ENCODE measurements at regions not wholly inside any gene's neighbourhood (a gene's known extent, or its start where the extent isn't known, plus 50 kb on each side); places are given as distances from the start of the nearest gene placed in this dataset.
A peak's percentile ranks its signal among the peaks of the same experiment; 100 is the strongest.

DNA sequence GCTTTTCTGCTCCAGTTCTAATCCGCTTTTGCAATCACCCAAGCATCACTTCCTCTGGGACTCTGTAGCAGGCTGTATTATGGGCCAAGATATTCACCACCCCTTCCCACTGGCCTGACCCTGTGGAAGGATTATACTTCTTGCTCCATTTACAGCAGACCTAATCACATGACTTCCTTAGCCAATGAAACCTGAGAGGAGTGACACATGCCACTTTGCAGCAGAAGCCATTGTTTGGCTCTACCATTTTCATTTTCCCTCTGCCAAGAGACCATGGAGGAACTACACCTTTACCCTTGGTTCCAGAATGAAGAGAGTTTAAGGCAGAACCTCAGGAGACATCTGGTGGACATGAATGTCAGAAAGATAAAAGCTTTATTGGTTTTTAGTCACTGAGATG, 134.9 kb upstream of the HSD17B12 start:
- DNase-seq = no peak

GRCh38 chr11:43546561-43547429, 133.7 kb upstream of the HSD17B12 start:
- no peak for DNase-seq

DNA sequence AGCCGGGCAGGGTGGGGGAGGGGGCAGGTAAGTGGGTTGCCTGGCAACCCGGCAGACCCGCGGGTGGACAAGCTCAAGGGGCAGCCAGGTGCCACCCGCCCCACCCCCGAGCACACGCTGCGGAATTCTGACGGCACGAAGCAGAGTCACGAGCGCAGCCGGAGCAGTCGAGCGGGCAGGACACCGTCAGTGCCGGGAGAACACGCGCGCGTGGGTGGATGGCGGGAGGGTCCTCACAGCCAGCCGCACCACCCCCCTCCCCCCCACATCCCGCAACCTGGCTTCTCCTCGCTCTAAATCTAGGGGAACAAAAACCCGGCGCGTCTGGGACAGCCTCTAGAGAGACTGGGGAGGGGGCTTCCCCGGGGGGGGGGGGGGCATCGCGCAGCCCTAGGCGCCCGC, 133.1 kb upstream of the HSD17B12 start:
- no peak for DNase-seq

GRCh38 chr11:43547889-43548381, 132.6 kb upstream of the HSD17B12 start:
- no peak for DNase-seq

GRCh38 chr11:43548916-43549315, 131.6 kb upstream of the HSD17B12 start:
- DNase-seq = no peak

GRCh38 chr11:43549624-43550023, 130.9 kb upstream of the HSD17B12 start:
- DNase-seq = no peak

DNA sequence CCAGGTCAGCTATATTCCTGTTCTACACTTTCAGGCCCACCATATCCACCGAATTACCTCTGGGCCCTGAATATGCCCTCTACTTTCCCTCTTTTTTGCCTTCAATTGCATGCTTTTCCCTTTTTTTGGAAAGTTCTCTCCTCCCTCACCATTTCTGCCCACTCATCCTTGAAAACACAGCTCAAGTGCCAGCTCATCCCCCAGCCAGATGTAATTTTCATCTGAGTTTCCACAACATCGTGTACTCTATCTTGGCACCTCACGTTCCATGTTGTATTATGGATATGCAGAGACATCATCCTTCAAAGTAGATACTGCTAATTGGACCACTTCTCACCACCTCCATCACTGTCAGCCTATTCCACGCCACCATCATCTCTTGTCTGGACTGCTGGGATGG, 129.8 kb upstream of the HSD17B12 start:
- no peak for DNase-seq

DNA sequence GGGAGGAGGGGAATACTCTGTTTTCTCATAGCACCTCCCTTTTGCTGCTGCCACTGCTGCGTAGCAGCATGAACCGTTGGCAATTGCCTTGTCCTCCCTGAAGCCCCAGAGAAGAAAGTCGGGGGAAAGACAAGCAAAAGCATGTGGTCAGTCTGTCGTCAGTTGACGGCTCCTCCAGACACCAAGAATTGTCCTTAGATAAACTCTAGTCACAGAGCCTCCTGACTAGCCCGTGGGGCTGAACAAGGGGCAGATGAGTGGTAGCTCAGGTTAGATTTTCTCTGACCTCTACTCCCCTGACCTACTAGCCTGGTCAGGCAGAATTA, 126.4 kb upstream of the HSD17B12 start:
- no peak for DNase-seq

GRCh38 chr11:43555186-43555585, 125.4 kb upstream of the HSD17B12 start:
- no peak for DNase-seq

DNA sequence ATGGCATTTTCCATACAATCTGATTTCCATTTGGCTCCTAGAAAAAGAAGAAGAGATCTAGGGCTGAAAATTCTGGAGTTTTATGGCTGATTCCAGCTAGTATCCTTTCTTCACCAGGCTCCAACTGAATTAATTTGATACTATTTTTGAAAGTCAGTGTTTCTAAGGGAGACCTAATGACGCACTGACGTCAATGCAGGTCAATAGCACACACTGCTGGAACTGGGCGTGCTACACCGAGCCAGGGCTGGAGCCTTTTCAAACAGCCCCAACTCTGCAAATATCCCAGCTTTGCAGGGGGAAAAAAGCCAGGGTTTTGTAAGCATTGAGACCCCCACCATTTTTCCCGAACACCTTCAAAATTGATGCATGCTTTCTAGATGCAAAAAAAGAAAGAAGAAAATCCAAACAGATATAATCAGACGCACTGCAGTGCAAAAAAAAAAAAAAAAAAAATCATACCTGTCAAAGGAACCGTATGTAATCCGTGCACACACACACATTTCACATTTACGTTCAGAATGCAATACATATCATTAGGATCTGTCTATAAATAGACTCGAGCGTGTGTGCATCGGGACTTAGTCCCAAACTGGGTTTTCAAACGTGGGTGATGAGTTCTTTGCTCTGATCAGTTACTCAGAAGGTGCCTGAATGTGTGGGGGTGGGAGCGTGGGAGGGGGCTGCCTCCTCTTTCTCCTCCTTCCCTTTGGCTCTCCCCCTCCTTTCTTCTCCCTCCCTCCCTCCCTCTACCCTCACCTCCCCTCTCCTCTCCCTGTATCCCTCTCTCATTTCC, 124.5 kb upstream of the HSD17B12 start:
- DNase-seq = peak; percentile 67

DNA sequence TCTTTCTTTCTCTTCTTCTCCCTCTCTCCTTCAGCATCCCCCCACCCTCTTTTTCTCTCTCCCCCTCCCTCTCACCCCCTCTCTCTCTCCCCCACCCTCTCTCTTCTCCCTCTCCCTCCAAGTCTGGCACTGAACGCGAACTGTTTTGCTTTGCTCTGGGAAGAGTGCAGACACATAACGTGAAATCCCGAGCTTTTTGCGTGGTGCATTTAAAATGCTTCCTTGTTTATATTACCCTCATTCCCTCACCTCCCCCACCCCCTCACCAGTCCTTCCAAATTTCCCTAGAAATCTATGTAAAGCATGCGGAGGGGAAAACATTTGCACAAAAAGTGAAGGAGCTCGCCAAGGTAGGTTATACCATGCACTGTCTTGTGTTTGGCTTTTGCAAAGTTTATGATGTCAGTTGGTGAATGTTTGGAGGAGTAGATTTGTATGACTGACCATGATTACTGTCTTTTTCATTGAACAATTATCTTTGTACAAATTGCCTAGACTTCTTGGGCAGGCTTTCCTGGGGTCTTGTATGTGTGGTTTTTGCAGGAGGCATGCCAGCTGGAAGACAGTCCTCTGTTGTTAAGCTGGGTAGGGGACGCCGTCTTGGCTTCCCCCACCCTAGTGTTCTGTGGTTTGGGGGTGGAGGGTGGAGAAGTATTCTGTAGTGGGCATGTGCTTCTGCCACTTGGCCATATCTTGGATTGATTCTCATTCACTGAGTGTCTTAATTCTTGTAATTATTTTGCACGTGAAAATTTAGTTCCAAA, 123.7 kb upstream of the HSD17B12 start:
- no peak for DNase-seq

- DNase-seq = no peak
These were observed 122.9 kb upstream of the HSD17B12 start for GRCh38 chr11:43557553-43558110.

DNA sequence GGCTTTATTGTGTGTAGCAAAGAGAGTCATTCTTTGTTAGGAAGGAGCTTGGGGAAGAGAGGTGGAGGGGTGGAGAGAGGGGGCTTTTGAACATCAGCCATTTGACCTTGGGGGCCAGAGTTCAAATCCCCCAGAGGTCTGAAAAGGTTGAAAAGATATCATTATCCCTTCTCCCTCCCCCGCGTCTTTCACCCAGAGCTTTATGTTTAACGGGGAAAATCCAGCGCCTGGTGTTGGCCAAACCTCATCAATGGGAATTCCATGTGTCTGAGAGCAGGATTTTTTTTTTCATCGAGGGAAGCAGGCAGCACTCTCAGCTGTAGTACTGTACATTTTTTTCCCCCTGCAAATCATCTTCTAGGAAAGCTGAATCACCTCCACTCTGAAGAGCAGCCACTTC, 122.4 kb upstream of the HSD17B12 start:
- DNase-seq = no peak

GRCh38 chr11:43558556-43559127, 121.9 kb upstream of the HSD17B12 start:
- no peak for DNase-seq

- no peak for DNase-seq
These were observed 118.7 kb upstream of the HSD17B12 start for GRCh38 chr11:43561832-43562231.

DNA sequence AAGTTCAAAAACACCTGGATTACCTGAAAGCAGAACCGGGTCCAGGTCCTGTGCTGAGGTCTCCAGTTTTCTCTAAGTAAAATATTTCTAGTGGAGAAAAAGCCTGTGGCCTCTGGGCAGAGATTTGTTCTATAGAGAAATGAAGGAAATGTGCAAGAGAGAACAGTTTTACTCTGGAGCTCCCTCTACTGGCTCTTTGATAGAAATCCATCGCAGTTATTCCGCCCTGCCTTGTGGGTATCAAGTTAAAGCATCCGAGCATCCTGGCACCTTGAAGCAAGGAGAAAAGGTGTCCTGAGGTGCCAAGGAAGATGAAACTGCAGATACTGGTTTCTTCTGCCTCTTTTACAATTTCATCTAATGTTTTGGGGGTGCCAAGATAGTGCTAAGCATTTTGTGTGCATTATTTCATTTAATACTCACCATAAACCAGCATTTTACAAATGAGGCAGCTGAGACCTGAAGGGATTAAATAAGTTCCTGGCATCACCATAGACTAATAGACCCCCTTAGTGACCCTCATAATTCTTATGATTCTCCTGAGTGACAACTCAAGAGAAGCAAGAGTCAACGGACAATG, 113.1 kb upstream of the HSD17B12 start:
- no peak for DNase-seq

GRCh38 chr11:43573233-43573632, 107.3 kb upstream of the HSD17B12 start:
- DNase-seq = no peak

- no peak for DNase-seq
These were observed 106.7 kb upstream of the HSD17B12 start for GRCh38 chr11:43573873-43574272.

DNA sequence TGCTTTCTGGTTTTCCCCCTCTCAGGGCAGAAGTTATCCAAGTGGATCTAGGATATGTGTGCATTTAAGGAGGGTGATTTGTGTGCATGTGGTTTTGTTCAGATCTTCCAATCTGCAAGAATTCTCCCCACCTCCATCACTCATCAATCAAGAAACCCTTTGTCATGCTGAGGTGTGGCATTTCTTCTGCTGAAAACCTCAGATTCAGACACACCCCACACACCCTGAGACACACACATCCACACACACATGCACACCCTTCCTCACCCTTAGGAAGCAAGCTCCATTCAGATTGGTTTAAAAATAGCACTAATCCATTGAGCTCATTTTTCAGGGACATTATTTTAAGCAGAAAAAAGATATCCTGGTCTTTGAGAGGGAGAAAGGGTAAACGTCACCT, 106.1 kb upstream of the HSD17B12 start:
- DNase-seq = no peak

- peak; percentile 67 for DNase-seq
These were observed 105.3 kb upstream of the HSD17B12 start for GRCh38 chr11:43574949-43575912.

- DNase-seq = no peak
These were observed 104.6 kb upstream of the HSD17B12 start for GRCh38 chr11:43575913-43576310.
